H9 (cell line): ENCODE measurements at regions not wholly inside any gene's neighbourhood (a gene's known extent, or its start where the extent isn't known, plus 50 kb on each side); places are given as distances from the start of the nearest gene placed in this dataset.
"Not testable (repeated sequence)": the region's sequence is repeated elsewhere in the genome, so short reads cannot be mapped to it uniquely, and the experiment has no call there.

Source experiments
- DNase-seq: peaks from one replicate; pipeline ENCODE4 v3.0.0-alpha.2; 2017
- H2AFZ ChIP-seq: one replicate; pipeline ENCODE4 v1.6.1; 2013; ENCODE audit warnings: mild to moderate bottlenecking, low read length, control low read depth, moderate library complexity
- H2AK5ac ChIP-seq: 2 replicates; pipeline ENCODE4 v1.6.1; 2013; ENCODE audit warnings: low read length, control low read depth, mixed read lengths; ENCODE audit not compliant: insufficient read length
- H2BK120ac ChIP-seq: one replicate; pipeline ENCODE4 v1.6.1; 2013; ENCODE audit warnings: low read depth, mild to moderate bottlenecking, low read length, control low read depth, inconsistent platforms; ENCODE audit not compliant: poor library complexity, severe bottlenecking
- H2BK12ac ChIP-seq: 2 replicates; pipeline ENCODE4 v1.6.1; 2013; ENCODE audit warnings: low read length, control low read depth, mixed read lengths, low read depth; ENCODE audit not compliant: insufficient read length
- H2BK15ac ChIP-seq: 2 replicates; pipeline ENCODE4 v1.6.1; 2013; ENCODE audit warnings: low read depth, low read length, control low read depth
- H2BK20ac ChIP-seq: one replicate; pipeline ENCODE4 v1.6.1; 2013; ENCODE audit warnings: low read depth, mild to moderate bottlenecking, low read length, control low read depth, inconsistent platforms; ENCODE audit not compliant: poor library complexity, severe bottlenecking
- H2BK5ac ChIP-seq: 2 replicates; pipeline ENCODE4 v1.6.1; 2013; ENCODE audit warnings: low read length, control low read depth, mixed read lengths; ENCODE audit not compliant: insufficient read length
- H3K14ac ChIP-seq: 2 replicates; pipeline ENCODE4 v1.6.1; 2013; ENCODE audit warnings: low read length, control low read depth; ENCODE audit not compliant: insufficient read depth
- H3K18ac ChIP-seq: 2 replicates; pipeline ENCODE4 v1.6.1; 2013; ENCODE audit warnings: low read depth, mild to moderate bottlenecking, mixed read lengths, low read length, control low read depth; ENCODE audit not compliant: insufficient read length
- H3K23ac ChIP-seq: 2 replicates; pipeline ENCODE4 v1.6.1; 2013; ENCODE audit warnings: low read length, control low read depth, mixed read lengths, low read depth; ENCODE audit not compliant: insufficient read length
- H3K23me2 ChIP-seq: 2 replicates; pipeline ENCODE4 v1.6.1; 2013; ENCODE audit warnings: low read depth, mild to moderate bottlenecking, mixed read lengths, low read length, control low read depth; ENCODE audit not compliant: insufficient read length, poor library complexity, severe bottlenecking
- H3K27ac ChIP-seq: 2 replicates; pipeline ENCODE4 v1.5.1; 2013; ENCODE audit warnings: low read length, control low read depth, mixed read lengths, low read depth; ENCODE audit not compliant: insufficient read length
- H3K27me3 ChIP-seq: 2 replicates; pipeline ENCODE4 v1.6.1; 2013; ENCODE audit warnings: low read length, control low read depth, inconsistent platforms; ENCODE audit not compliant: insufficient read depth
- H3K4ac ChIP-seq: 2 replicates; pipeline ENCODE4 v1.6.1; 2013; ENCODE audit warnings: low read depth, mild to moderate bottlenecking, control low read depth, inconsistent platforms, low read length, moderate library complexity
- H3K4me1 ChIP-seq: 2 replicates; pipeline ENCODE4 v1.6.1; 2013; ENCODE audit warnings: low read length, control low read depth, inconsistent platforms; ENCODE audit not compliant: insufficient read depth
- H3K4me2 ChIP-seq: 2 replicates; pipeline ENCODE4 v1.6.1; 2013; ENCODE audit warnings: low read length, control low read depth, mixed read lengths; ENCODE audit not compliant: insufficient read length, insufficient read depth
- H3K56ac ChIP-seq: 2 replicates; pipeline ENCODE4 v1.6.1; 2013; ENCODE audit warnings: low read depth, mild to moderate bottlenecking, mixed read lengths, low read length, control low read depth; ENCODE audit not compliant: insufficient read length
- H3K79me1 ChIP-seq: 2 replicates; pipeline ENCODE4 v1.6.1; 2013; ENCODE audit warnings: low read depth, mild to moderate bottlenecking, moderate library complexity, low read length, control low read depth, inconsistent platforms; ENCODE audit not compliant: insufficient read depth, poor library complexity, severe bottlenecking
- H3K79me2 ChIP-seq: 2 replicates; pipeline ENCODE4 v1.6.1; 2013; ENCODE audit warnings: low read length, control low read depth, inconsistent platforms; ENCODE audit not compliant: insufficient read depth
- H3K9ac ChIP-seq: 2 replicates; pipeline ENCODE4 v1.6.1; 2013; ENCODE audit warnings: low read length, control low read depth, mixed read lengths; ENCODE audit not compliant: insufficient read length; ENCODE audit errors: extremely low read depth
- H3K9me3 ChIP-seq: one replicate; pipeline ENCODE4 v1.6.1; 2013; ENCODE audit warnings: low read depth, low read length, inconsistent platforms; ENCODE audit not compliant: control insufficient read depth
- H3T11ph ChIP-seq: one replicate; pipeline ENCODE4 v1.6.1; 2013; ENCODE audit warnings: mild to moderate bottlenecking, low read length, control low read depth, inconsistent platforms
- H4K20me1 ChIP-seq: one replicate; pipeline ENCODE4 v1.6.1; 2013; ENCODE audit not compliant: control insufficient read depth, insufficient read length, insufficient read depth
- H4K5ac ChIP-seq: 2 replicates; pipeline ENCODE4 v1.6.1; 2013; ENCODE audit warnings: low read depth, mild to moderate bottlenecking, mixed read lengths, low read length, control low read depth; ENCODE audit not compliant: insufficient read length
- H4K8ac ChIP-seq: replicated peaks from 2 replicates; pipeline ENCODE4 v1.6.1; 2013; ENCODE audit warnings: low read length, control low read depth, mixed read lengths, low read depth; ENCODE audit not compliant: insufficient read length
- H4K91ac ChIP-seq: 2 replicates; pipeline ENCODE4 v1.6.1; 2013; ENCODE audit warnings: low read depth, mild to moderate bottlenecking, moderate library complexity, mixed read lengths, low read length, control low read depth; ENCODE audit not compliant: insufficient read length
- H3K27ac Mint-ChIP-seq, 3 experiments: 2 replicates in 2 of 3; 3 replicates in 1 of 3; pipeline ENCODE4 v1.8.0; 2020 to 2021; ENCODE audit warnings: mixed read lengths in 3 of 3, mild to moderate bottlenecking in 1 of 3, moderate library complexity in 1 of 3
- H3K27me3 Mint-ChIP-seq: 2 replicates; pipeline ENCODE4 v1.8.0; 2021; ENCODE audit warnings: low read depth, mild to moderate bottlenecking, moderate library complexity, mixed read lengths
- H3K36me3 Mint-ChIP-seq, 3 experiments: 2 replicates in 2 of 3; 3 replicates in 1 of 3; pipeline ENCODE4 v1.8.0; 2020 to 2021; ENCODE audit warnings: low read depth in 3 of 3, mixed read lengths in 3 of 3; ENCODE audit not compliant: insufficient read depth in 1 of 3
- H3K4me1 Mint-ChIP-seq, 2 experiments: 2 replicates each; pipeline ENCODE4 v1.8.0; 2020; ENCODE audit warnings: mixed read lengths in 2 of 2
- H3K4me3 Mint-ChIP-seq, 2 experiments: 2 replicates in 1 of 2; 3 replicates in 1 of 2; pipeline ENCODE4 v1.8.0; 2020 to 2021; ENCODE audit warnings: mild to moderate bottlenecking in 2 of 2, mixed read lengths in 2 of 2, moderate library complexity in 1 of 2
- H3K9me3 Mint-ChIP-seq, 2 experiments: 2 replicates in 1 of 2; 3 replicates in 1 of 2; pipeline ENCODE4 v1.8.0; 2020; ENCODE audit warnings: mild to moderate bottlenecking in 2 of 2, mixed read lengths in 2 of 2, moderate library complexity in 1 of 2
- WGBS: extraction: QIAGEN DNeasy Blood & Tissue Kit; methylation state at CpG from one replicate; pipeline ENCODE4 v1.1.7; 2013; ENCODE audit warnings: missing lambda C conversion rate, low lambda C conversion rate, mixed read lengths; ENCODE audit not compliant: insufficient read length; ENCODE audit errors: extremely low coverage; 5-methylcytosine and 5-hydroxymethylcytosine counted together
- TF ChIP-seq, protein P1 (sequence below): fragments of 200-600 bp; sonication (generic); conservative IDR thresholded peaks from 3 replicates; pipeline ENCODE4 v1.8.0; 2021; ENCODE audit warnings: antibody characterized with exemption, mild to moderate bottlenecking

- no peak overlapping the region for H3K18ac ChIP-seq
- H3K9me3 ChIP-seq: no peaks in the 10 kb centered on the region
- no peaks in the 10 kb centered on the region for H3K79me2 ChIP-seq
- no peaks in the 10 kb centered on the region for H3K23me2 ChIP-seq
- TF ChIP-seq, protein P1, sequence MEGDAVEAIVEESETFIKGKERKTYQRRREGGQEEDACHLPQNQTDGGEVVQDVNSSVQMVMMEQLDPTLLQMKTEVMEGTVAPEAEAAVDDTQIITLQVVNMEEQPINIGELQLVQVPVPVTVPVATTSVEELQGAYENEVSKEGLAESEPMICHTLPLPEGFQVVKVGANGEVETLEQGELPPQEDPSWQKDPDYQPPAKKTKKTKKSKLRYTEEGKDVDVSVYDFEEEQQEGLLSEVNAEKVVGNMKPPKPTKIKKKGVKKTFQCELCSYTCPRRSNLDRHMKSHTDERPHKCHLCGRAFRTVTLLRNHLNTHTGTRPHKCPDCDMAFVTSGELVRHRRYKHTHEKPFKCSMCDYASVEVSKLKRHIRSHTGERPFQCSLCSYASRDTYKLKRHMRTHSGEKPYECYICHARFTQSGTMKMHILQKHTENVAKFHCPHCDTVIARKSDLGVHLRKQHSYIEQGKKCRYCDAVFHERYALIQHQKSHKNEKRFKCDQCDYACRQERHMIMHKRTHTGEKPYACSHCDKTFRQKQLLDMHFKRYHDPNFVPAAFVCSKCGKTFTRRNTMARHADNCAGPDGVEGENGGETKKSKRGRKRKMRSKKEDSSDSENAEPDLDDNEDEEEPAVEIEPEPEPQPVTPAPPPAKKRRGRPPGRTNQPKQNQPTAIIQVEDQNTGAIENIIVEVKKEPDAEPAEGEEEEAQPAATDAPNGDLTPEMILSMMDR: no peak
- no peak overlapping the region for H4K91ac ChIP-seq
- no peak overlapping the region for H3K4ac ChIP-seq
- H3K27me3 ChIP-seq: no peaks in the 10 kb centered on the region
- H3K4me1 ChIP-seq: no peaks in the 10 kb centered on the region
- no peak overlapping the region for H3K4me2 ChIP-seq
- H2AFZ ChIP-seq: no peak overlapping the region
- H4K8ac ChIP-seq: no peak overlapping the region
- no peak overlapping the region for H3K4me3 Mint-ChIP-seq
- H2BK120ac ChIP-seq: no peak overlapping the region
- no peak for DNase-seq
- H2BK12ac ChIP-seq: no peak overlapping the region
- H4K5ac ChIP-seq: no peak overlapping the region
- H3K27ac Mint-ChIP-seq: no peak overlapping the region
- no peak overlapping the region for H2BK15ac ChIP-seq
- peaks cover 9 to 15% of the 10 kb centered on the region in 2 experiments for H3K4me1 Mint-ChIP-seq
- no peak overlapping the region for H2BK5ac ChIP-seq
- H4K20me1 ChIP-seq: no peaks in the 10 kb centered on the region
- no CpG with 5 or more reads among the region's 6 CpGs for WGBS
- no peak overlapping the region for H3K56ac ChIP-seq
- no peak overlapping the region for H3K14ac ChIP-seq
- peaks cover 0 to 3% of the 10 kb centered on the region in 2 experiments; a peak in 1 of 5 replicates for H3K9me3 Mint-ChIP-seq
- H3K27ac ChIP-seq: no peak overlapping the region
- H3K79me1 ChIP-seq: no peaks in the 10 kb centered on the region
- H3K23ac ChIP-seq: no peak overlapping the region
- H3K9ac ChIP-seq: no peak overlapping the region
- no peaks in the 10 kb centered on the region; a peak in 1 of 7 replicates for H3K36me3 Mint-ChIP-seq
- H2BK20ac ChIP-seq: no peak overlapping the region
- H3T11ph ChIP-seq: no peak overlapping the region
- H2AK5ac ChIP-seq: no peak overlapping the region
- peaks cover 6% of the 10 kb centered on the region for H3K27me3 Mint-ChIP-seq
These were observed 269.1 kb downstream of the VRK1 start for GRCh38 chr14:97066068-97066899.

- H3K4me1 ChIP-seq, H3K56ac ChIP-seq, H3T11ph ChIP-seq, H3K9me3 ChIP-seq, H4K5ac ChIP-seq, H2AFZ ChIP-seq, H3K79me2 ChIP-seq, H4K91ac ChIP-seq, H3K18ac ChIP-seq, H3K9me3 Mint-ChIP-seq, H2BK20ac ChIP-seq, H3K27me3 Mint-ChIP-seq, DNase-seq, H3K79me1 ChIP-seq, H3K27me3 ChIP-seq, H4K20me1 ChIP-seq, H2BK15ac ChIP-seq, H3K27ac Mint-ChIP-seq, H3K9ac ChIP-seq, H2BK120ac ChIP-seq, H3K4ac ChIP-seq, H4K8ac ChIP-seq, H3K36me3 Mint-ChIP-seq, H3K23ac ChIP-seq, H3K4me3 Mint-ChIP-seq, H3K23me2 ChIP-seq, H3K4me2 ChIP-seq, H2BK5ac ChIP-seq, H2BK12ac ChIP-seq, H3K14ac ChIP-seq, H3K27ac ChIP-seq, H2AK5ac ChIP-seq: not testable (repeated sequence)
- peaks cover 19% of the 10 kb centered on the region in 2 experiments for H3K4me1 Mint-ChIP-seq
- whole genome bisulfite sequencing: 100% methylated on average over 1 of the region's 1 CpG
These were observed 271.1 kb downstream of the VRK1 start for GRCh38 chr14:97068293-97068692.
